NCI-H446 (cell line): ENCODE measurements at regions not wholly inside any gene's neighbourhood (a gene's known extent, or its start where the extent isn't known, plus 50 kb on each side); places are given as distances from the start of the nearest gene placed in this dataset.
A peak's percentile ranks its signal among the peaks of the same experiment; 100 is the strongest.
"Not testable (repeated sequence)": the region's sequence is repeated elsewhere in the genome, so short reads cannot be mapped to it uniquely, and the experiment has no call there.

ENCODE experiments used
- DNase-seq, 2 experiments: peaks; one replicate each; lab custom pipeline; 2025; lab: John Stamatoyannopoulos, UW

- DNase-seq = no peak
Observed at GRCh38 chr2:59259913-59260312, 1018.8 kb upstream of the FANCL start.

- DNase-seq = no peak
Observed at GRCh38 chr2:59256290-59256689, 1015.2 kb upstream of the FANCL start.

GRCh38 chr2:59254279-59254678, 1013.2 kb upstream of the FANCL start:
- DNase-seq = no peak

DNA sequence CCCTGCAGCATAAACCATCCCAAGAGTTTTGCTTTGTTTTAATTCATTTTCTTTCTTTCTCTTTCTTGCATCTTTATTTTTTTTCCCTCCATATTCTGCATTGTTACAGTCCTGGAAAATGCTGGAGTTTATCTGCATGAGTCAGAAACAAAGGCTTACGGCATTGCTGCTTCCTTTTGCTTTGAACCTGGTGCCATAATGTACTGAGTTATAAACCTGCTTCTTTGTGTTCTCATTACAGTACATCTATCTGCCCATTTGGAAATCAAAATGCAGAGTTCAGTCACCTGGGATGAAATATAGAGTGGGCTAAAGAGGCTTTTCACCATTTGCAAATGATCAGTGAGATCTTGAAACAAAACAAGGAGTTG, 1009.2 kb upstream of the FANCL start:
- no peak for DNase-seq

DNA sequence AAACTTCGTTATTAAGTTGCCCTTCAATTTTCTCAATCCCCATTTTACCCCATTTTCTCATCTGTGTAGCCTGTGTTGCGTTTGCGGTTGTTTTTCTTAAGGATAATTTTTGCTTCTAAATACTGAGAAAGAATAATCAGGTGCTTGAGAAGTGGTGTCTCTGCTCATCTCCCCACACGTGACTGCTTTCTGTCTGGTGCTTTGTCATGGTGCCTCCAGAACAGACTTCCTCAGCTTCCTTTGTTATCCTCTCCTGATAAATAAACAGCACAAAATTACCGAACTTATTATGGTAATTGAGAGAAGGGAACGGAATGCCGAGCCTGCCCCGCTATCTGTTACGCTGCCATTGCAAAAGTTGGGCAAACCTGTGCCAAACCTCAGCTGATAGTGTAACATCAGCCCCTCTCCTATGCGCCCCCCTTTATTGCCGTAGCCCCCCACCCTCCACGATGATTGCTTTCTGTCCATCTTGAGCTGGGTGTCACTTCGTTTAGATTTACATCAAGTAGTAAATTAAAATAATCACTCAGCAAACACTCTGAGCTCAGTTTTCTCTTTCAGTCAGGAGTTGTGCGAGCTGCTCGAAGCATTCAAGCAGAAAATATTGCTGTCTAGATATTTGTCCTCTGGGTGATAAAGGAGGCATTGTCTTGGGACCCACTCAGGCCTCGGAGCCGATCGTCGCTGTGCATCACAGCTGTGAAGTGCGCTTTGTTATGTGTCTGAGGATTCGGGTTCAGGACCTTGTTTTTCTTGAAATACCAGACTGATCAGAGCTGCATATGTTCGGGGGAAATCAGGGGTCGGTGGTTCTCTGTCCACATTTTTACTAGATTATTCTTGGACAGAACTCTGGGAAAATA, 1008.5 kb upstream of the FANCL start:
- no peak for DNase-seq

- no peak for DNase-seq
Observed at GRCh38 chr2:59239146-59239545, 998.0 kb upstream of the FANCL start.

GRCh38 chr2:59237311-59237710, 996.2 kb upstream of the FANCL start:
- no peak for DNase-seq

DNA sequence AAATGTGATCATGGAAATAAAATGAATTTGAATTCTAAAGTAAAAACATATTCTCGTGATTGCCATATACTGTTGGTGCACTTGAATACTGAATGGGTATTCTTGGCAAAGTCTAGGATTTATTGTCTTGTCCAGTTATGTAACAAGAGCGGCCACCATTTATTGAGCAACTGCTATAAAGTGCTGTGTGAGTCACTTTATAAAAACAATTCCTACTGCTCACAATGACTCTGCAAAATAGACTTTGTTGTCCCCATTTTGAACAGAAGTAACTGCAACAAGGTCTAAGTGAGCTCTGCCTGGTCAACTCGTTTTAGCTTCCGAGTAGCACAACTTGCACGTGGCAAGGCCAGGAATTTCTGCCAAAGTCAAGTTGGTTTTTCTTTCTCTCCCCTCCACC, 995.6 kb upstream of the FANCL start:
- no peak for DNase-seq

DNA sequence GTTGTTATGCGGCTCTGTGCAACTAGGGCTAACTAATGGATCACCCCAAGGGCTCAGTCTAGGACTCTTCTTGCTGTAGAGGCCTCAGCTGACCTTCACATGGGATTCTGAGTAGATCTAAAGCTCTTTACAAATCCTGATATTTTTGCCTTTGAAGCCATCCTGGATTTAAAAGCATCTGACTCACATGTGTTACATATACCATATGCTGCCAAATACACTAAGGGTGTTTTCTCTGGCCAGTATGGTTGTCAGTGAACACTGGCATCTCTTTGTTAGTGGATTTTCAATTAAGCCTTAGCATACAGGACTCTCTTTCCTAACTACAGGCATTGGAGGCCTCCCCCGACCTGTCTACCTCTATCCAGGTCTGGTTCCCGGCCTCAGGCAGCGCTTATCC, 992.8 kb upstream of the FANCL start:
- DNase-seq = no peak

DNA sequence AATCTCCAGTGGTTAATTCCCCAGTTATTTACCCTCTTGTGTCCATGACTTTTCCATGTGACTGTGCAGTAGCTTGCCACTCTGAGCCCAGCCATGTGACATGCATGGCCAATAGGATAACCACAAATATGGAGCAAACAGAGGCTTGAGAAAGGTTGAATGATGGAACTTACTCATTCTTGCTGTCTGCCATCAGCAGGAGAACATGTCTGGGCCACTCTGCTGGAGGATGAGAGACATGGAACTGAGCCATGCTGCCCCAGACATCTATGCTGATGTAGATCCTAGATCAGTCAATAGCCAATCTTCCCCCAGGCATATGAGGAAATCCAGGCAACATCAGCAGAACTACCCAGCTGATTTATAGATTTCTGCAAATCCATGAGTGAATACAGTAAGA, 992.3 kb upstream of the FANCL start:
- no peak for DNase-seq

DNA sequence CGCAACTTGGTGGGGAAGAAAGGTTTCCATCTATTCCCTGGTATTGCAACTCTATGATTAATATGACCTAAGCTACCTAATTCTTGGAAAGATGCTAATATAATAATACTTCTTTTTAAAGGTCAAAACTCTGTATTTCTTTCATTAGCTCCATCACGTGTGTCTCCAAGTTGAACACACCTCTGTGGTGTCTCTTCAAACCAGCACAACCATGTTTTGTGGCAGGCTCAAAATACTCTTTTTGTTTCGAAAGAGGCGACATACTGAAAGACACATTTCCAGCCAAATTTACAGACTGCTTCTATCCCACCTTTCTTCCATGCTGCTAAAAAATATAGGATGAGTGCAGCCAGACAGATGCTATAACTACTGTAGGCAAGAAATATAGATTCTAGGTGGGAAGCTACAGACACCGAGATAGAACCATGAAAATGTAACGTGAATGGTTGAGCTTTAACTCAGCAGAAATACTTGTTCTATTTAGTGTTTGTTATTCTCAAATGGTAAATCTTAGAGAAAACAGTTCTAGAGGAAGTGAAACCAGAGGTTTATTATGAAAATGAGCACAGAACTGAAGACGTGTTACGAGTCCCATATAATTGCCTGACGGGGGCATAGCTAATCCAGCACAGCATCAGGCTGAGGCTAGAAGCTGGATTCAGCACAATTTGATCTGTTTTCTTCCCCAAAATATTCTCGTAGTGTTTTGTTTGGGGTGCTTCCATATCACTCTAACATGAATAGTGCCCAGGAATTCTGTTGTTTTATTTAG, 991.5 kb upstream of the FANCL start:
- DNase-seq = no peak

- DNase-seq = not testable (repeated sequence)
Observed at GRCh38 chr2:59226362-59226761, 985.2 kb upstream of the FANCL start.

DNA sequence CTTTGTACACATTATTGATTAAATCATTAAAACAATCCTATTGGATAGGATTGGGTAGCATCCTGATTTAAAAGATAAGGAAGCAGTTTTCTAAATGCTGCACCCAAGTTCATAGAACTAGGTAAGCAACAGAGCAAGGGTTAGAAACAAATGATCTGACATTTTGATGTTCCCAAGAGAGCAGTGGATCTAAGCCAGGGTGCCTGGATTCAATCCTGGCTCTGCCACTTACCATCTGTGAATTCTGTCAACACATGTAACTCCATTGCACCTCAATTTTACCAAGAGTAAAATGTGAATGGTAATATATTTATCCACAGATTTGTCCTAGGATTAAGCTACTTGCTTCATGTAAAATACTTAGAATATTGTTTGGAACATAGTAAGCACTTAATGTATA, 982.6 kb upstream of the FANCL start:
- DNase-seq = peak in 1 of 2 experiments; percentile 54

DNA sequence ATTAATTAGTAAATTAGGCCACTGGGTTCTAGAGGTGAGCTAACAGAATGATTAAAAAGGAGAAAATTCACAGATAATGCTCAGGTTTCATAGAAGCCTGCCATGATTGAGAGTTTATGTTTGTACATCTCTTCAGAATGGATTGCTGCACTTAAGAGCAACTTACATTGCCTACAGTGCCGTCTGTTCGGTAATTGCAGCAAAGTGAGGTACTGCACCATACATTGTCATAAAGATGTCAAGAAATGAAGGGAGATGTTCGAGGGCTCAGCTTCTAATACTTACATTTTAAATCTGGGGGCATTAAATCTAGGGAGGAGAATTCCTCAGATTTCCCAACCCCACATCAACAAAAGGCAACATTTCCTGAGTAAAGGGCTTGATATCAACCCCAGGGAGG, 976.2 kb upstream of the FANCL start:
- no peak for DNase-seq

GRCh38 chr2:59206361-59206760, 965.2 kb upstream of the FANCL start:
- DNase-seq = no peak

GRCh38 chr2:59204040-59204439, 962.9 kb upstream of the FANCL start:
- DNase-seq = no peak

DNA sequence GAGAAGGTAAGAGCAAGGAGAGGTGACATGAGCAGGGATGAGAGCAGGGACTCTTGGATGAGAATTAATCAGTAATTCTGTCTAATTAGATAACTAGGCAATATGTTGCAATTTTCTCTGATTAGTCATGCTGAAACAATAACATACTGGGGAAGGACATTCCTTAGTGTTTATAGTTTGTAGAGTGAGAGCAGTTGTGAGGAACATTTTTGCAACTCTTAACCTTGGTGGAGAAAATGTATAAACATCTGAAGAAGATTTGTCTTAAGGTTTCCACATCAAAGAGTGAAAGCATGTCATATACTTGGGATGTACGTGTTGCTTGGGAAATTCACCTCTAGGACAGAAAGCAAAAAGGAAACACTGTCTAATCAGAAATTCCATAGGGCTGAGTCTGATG, 955.4 kb upstream of the FANCL start:
- no peak for DNase-seq

GRCh38 chr2:59195851-59196250, 954.7 kb upstream of the FANCL start:
- no peak for DNase-seq

GRCh38 chr2:59191781-59192180, 950.7 kb upstream of the FANCL start:
- no peak for DNase-seq

- peak in 1 of 2 experiments; percentile 29 for DNase-seq
Observed at GRCh38 chr2:59190518-59190917, 949.4 kb upstream of the FANCL start.

GRCh38 chr2:59184276-59185020, 943.3 kb upstream of the FANCL start:
- no peak for DNase-seq

- no peak for DNase-seq
Observed at GRCh38 chr2:59183070-59183469, 941.9 kb upstream of the FANCL start.

GRCh38 chr2:59182249-59182648, 941.1 kb upstream of the FANCL start:
- DNase-seq = peak in 1 of 2 experiments; percentile 43
